ENCODE measurements at regions not wholly inside any gene's neighbourhood (a gene's known extent, or its start where the extent isn't known, plus 50 kb on each side); places are given as distances from the start of the nearest gene placed in this dataset.

DNA sequence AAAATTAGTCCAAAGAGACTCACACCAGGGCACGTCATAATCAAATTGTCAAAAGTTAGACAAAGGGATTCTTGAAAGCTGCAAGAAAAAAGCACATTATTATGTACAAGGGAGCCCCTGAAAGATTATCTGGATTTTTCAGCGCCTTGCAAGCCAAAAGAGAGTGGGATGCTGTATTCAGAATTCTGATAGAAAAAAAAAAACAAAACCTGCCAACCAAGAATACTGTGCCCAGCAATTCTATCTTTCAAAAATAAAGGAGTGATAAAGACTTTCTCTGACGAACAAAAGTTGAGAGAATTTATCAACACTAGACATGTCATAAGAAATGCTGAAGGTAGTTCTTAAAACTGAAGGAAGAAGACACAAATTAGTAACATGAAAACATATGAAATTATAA, 240.2 kb downstream of the SNX13 start:
- DNase-seq = no peak

GRCh38 chr7:17706275-17706674, 234.0 kb downstream of the SNX13 start:
- DNase-seq = no peak

- peak; percentile 16 for DNase-seq
Observed at GRCh38 chr7:17706734-17707133, 233.6 kb downstream of the SNX13 start.

DNA sequence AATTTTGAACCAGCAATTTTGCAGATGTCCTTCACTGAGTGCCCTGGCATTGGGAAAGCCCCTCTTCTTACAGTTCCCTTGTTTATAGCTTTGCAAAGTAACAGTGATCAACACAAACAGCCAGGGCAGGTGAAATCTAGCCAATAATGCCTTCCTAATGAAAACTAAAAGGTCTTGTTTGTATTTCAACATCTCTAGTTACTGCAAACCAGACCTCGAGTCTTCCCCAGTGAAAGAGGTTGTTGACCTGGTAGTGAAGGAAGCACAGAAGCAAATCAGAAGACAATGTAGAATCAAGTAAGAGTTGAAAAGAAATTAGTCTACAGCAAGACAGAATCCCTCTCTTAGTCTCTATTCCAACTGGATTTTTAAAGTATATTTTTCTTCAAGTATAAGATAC, 231.2 kb downstream of the SNX13 start:
- DNase-seq = no peak

GRCh38 chr7:17709599-17709998, 230.7 kb downstream of the SNX13 start:
- DNase-seq = no peak

GRCh38 chr7:17710312-17710711, 230.0 kb downstream of the SNX13 start:
- DNase-seq = no peak

DNA sequence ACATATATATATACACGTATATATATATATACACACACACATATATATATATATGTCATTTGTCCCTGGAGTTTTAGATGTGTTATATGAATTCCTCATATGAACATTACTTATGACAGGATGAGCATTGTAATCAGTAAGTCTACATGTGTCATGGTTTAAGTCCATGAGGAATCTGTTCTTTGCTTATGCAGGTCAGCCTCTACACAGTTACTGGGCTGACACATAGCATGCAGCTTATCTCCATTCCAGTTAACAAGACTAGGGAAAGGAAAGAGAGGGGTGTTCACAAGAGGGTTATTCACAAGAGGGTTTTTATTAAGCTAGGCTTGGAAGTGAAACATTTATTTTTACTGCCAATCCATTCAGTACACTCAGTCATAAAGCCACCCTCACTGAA, 226.7 kb downstream of the SNX13 start:
- DNase-seq = no peak

DNA sequence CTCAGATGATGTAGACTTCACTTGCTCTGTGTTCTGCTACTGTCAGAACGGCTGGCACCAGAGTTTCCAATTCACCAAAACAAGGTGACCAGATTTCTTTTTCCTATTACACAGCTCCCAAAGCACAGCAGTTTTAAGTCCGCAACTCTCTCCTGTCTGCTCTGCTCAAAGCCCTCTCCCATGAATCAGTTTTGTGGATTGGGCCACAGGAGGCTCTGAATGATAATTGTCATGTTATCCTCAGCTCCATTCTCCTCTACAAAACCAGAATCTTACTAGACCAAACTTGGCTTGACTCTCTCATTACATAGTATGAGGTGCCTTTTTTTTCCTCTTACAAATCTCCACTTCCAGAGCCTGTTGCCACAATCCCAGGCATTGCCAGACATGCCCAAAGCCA, 223.5 kb downstream of the SNX13 start:
- DNase-seq = no peak

GRCh38 chr7:17719998-17720397, 220.3 kb downstream of the SNX13 start:
- no peak for DNase-seq

- DNase-seq = no peak
Observed at GRCh38 chr7:17721736-17722285, 218.5 kb downstream of the SNX13 start.

DNA sequence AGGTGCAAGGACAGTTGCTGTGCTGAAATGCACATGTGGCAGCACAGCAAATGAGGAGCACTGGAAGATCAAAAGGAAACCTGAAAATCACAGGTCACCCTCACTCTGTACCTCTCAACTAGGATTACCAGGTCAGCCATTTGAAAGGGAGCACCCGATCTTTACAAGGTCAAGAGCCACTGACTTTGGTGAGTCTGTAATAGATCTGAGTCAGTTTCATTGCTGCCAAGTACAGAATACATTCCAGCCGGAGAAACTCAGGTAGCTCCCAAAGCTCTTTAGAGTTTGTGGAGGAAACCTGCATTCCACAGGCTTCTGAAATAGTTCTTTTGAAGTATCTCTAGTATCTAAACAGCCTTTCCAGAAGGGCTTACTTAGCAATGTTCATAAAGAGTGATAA, 217.5 kb downstream of the SNX13 start:
- DNase-seq = no peak

GRCh38 chr7:17725821-17726220, 214.5 kb downstream of the SNX13 start:
- no peak for DNase-seq

DNA sequence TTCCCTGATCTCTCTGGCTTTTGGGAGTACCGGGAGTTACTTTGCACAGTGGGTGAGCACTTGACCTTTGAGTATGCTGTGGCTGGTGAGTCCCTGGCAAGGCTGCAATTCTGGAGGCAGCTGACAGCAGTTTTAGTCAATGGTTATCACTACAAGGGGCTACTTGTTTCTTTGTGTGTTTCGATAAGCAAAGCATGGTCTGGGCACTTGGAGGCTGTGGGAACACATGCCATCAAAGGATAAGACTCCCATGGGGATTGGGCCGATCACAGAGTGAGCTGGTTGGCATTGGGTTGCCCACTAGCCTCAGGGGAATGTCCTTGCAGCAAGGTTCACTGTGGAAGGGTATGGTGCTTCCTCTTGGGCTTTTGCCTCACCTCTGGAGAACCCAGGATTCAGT, 208.2 kb downstream of the SNX13 start:
- DNase-seq = no peak
